SK-N-SH (cell line): ENCODE measurements at regions not wholly inside any gene's neighbourhood (a gene's known extent, or its start where the extent isn't known, plus 50 kb on each side); places are given as distances from the start of the nearest gene placed in this dataset.

Experiments used
- CTCF ChIA-PET: fragments of 300-600, 350-600 bp; formaldehyde crosslinking; extraction: SDS; loops from one replicate; lab custom pipeline; 2021; lab: Yijun Ruan, JAX
- POLR2A ChIA-PET: fragments of 350-600 bp; sonication (Branson Sonifier 250); formaldehyde crosslinking; extraction: SDS; loops from one replicate; lab custom pipeline; 2020; ENCODE audit warnings: antibody characterized with exemption, inconsistent platforms; lab: Yijun Ruan, JAX
- DNase-seq: peaks from one replicate; pipeline ENCODE4 v3.0.0; 2012
- H2AFZ ChIP-seq: fragments of 200-600 bp; sonication (generic); 2 replicates; pipeline ENCODE4 v1.8.1; 2016; ENCODE audit warnings: antibody characterized with exemption, mild to moderate bottlenecking, low read depth
- H3F3A ChIP-seq: fragments of 200-600 bp; sonication (generic); replicated peaks from 2 replicates; pipeline ENCODE3; 2016; ENCODE audit warnings: antibody characterized with exemption, mild to moderate bottlenecking; ENCODE audit not compliant: insufficient read depth
- H3K27ac ChIP-seq, 2 experiments: fragments of 200-500 bp in 1 of 2; fragments of 200-600 bp in 1 of 2; sonication (Bioruptor generic) in 1 of 2; sonication (generic), shearing (Covaris generic) in 1 of 2; 2 replicates each; pipeline versions ENCODE4 v1.5.1 to v1.6.1; 2014 to 2016; ENCODE audit warnings: low read depth in 2 of 2, inconsistent platforms in 1 of 2, low read length in 1 of 2, mild to moderate bottlenecking in 1 of 2, mixed read lengths in 1 of 2
- H3K27me3 ChIP-seq: fragments of 200-600 bp; sonication (generic), shearing (Covaris generic); 2 replicates; pipeline ENCODE4 v1.6.1; 2016; ENCODE audit warnings: mixed run types; ENCODE audit not compliant: insufficient read depth
- H3K36me3 ChIP-seq, 2 experiments: fragments of 200-500 bp in 1 of 2; fragments of 200-600 bp in 1 of 2; sonication (Bioruptor generic) in 1 of 2; sonication (generic) in 1 of 2; replicated peaks in 1 of 2; 2 replicates each; pipeline versions ENCODE3 to v1.5.1; 2014 to 2016; ENCODE audit warnings: low read length in 1 of 2, mild to moderate bottlenecking in 1 of 2; ENCODE audit not compliant: insufficient read depth in 2 of 2, control insufficient read depth in 1 of 2
- H3K4me1 ChIP-seq, 2 experiments: fragments of 200-500 bp in 1 of 2; fragments of 200-600 bp in 1 of 2; sonication (Bioruptor generic) in 1 of 2; sonication (generic), shearing (Covaris generic) in 1 of 2; 2 replicates each; pipeline versions ENCODE4 v1.5.1 to v1.6.1; 2014 to 2016; ENCODE audit warnings: low read depth in 1 of 2, low read length in 1 of 2, mixed run types in 1 of 2; ENCODE audit not compliant: insufficient read depth in 2 of 2, control insufficient read depth in 1 of 2
- H3K4me2 ChIP-seq: fragments of 200-600 bp; sonication (generic), shearing (Covaris generic); 2 replicates; pipeline ENCODE4 v1.6.1; 2017; ENCODE audit warnings: mixed run types
- H3K4me3 ChIP-seq, 2 experiments: fragments of 200-500 bp in 1 of 2; fragments of 200-600 bp in 1 of 2; sonication (Bioruptor generic) in 1 of 2; sonication (generic), shearing (Covaris generic) in 1 of 2; 2 replicates each; pipeline versions ENCODE4 v1.5.1 to v1.8.1; 2014 to 2016; ENCODE audit warnings: low read depth in 2 of 2, inconsistent platforms in 1 of 2, low read length in 1 of 2, mild to moderate bottlenecking in 1 of 2, mixed read lengths in 1 of 2, moderate library complexity in 1 of 2
- H3K79me2 ChIP-seq: fragments of 200-600 bp; sonication (generic); 2 replicates; pipeline ENCODE4 v1.8.1; 2017; ENCODE audit warnings: mild to moderate bottlenecking; ENCODE audit not compliant: insufficient read depth
- H3K9ac ChIP-seq: fragments of 200-600 bp; sonication (generic); 2 replicates; pipeline ENCODE4 v1.6.1; 2017; ENCODE audit warnings: mixed run types
- H3K9me2 ChIP-seq: fragments of 200-600 bp; sonication (generic); 2 replicates; pipeline ENCODE4 v1.6.1; 2017; ENCODE audit warnings: mixed run types
- H3K9me3 ChIP-seq: fragments of 200-600 bp; sonication (generic); 2 replicates; pipeline ENCODE4 v1.6.1; 2017; ENCODE audit warnings: mixed run types, mild to moderate bottlenecking, moderate library complexity
- H4K20me1 ChIP-seq: fragments of 200-600 bp; sonication (generic); 2 replicates; pipeline ENCODE4 v1.6.1; 2017; ENCODE audit warnings: mild to moderate bottlenecking, mixed run types; ENCODE audit not compliant: insufficient read depth
- CTCF ChIP-seq: fragments of 200-600 bp; sonication (generic); IDR thresholded peaks from 2 replicates; pipeline ENCODE4 v1.6.1; 2017; ENCODE audit warnings: antibody characterized with exemption, mild to moderate bottlenecking, moderate library complexity
- ELF1 ChIP-seq: IDR thresholded peaks from 2 replicates; pipeline ENCODE4 v1.4.0; 2012
- EP300 ChIP-seq, 2 experiments: IDR thresholded peaks; 2 replicates each; pipeline versions ENCODE4 v1.4.0 to v1.6.1; 2012; ENCODE audit warnings: borderline replicate concordance in 1 of 2, low read depth in 1 of 2, low read length in 1 of 2
- GABPA ChIP-seq: IDR thresholded peaks from 2 replicates; pipeline ENCODE4 v1.4.0; 2012; ENCODE audit warnings: low read depth, mild to moderate bottlenecking
- GATA2 ChIP-seq: sonication (generic); formaldehyde crosslinking; IDR thresholded peaks from 2 replicates; pipeline ENCODE4 v1.5.0; 2020; ENCODE audit warnings: mild to moderate bottlenecking, missing genetic modification reagents
- MAX ChIP-seq: IDR thresholded peaks from 2 replicates; pipeline ENCODE4 v1.4.0; 2012; ENCODE audit warnings: low read depth
- MEF2A ChIP-seq: IDR thresholded peaks from 2 replicates; pipeline ENCODE4 v1.4.0; 2012; ENCODE audit warnings: low read depth, borderline replicate concordance
- PBX3 ChIP-seq: IDR thresholded peaks from 2 replicates; pipeline ENCODE4; 2012
- RCOR1 ChIP-seq: fragments of 150-350 bp; IDR thresholded peaks from 2 replicates; pipeline ENCODE4 v1.6.1; 2017; ENCODE audit warnings: antibody characterized with exemption, low read length
- REST ChIP-seq: IDR thresholded peaks from 2 replicates; pipeline ENCODE4 v1.6.1; 2012; ENCODE audit warnings: mild to moderate bottlenecking, low read depth, low read length, moderate library complexity
- RXRA ChIP-seq: IDR thresholded peaks from 2 replicates; pipeline ENCODE4 v1.4.0; 2012; ENCODE audit warnings: low read depth, mild to moderate bottlenecking, borderline replicate concordance
- TAF1 ChIP-seq: IDR thresholded peaks from 2 replicates; pipeline ENCODE4 v1.6.1; 2012; ENCODE audit warnings: low read depth, mild to moderate bottlenecking, low read length, moderate library complexity, borderline replicate concordance
- USF2 ChIP-seq: fragments of 150-350 bp; IDR thresholded peaks from 2 replicates; pipeline ENCODE4 v1.6.1; 2017; ENCODE audit warnings: antibody characterized with exemption, low read length, low read depth, borderline replicate concordance
- WGBS: methylation state at CpG from one replicate; pipeline ENCODE4 v1.1.6; 2017; ENCODE audit warnings: low lambda C conversion rate; 5-methylcytosine and 5-hydroxymethylcytosine counted together

GRCh38 chr5:167790045-167790444, 501.4 kb upstream of the WWC1 start:
- H3K27ac ChIP-seq = no peak overlapping the region
- no peak for DNase-seq
- TF ChIP-seq RCOR1 (no peak), GATA2 (CRISPR knock-in tag) (no peak), PBX3 (no peak), TAF1 (no peak), EP300 (IDR thresholded peaks at IDR 0.05; ENCODE audit: borderline replicate concordance in 1 of 2, low read depth in 1 of 2, low read length in 1 of 2) (no peak), REST (no peak), CTCF (no peak), RXRA (no peak), USF2 (no peak), MEF2A (no peak), GABPA (no peak), MAX (no peak), ELF1 (no peak)
- TF ChIP-seq, all 33 proteins: peak for 0
- no peaks in the 10 kb centered on the region for H4K20me1 ChIP-seq
- H3K79me2 ChIP-seq = no peaks in the 10 kb centered on the region
- no peak overlapping the region for H3K4me2 ChIP-seq
- H3K9ac ChIP-seq = no peak overlapping the region
- no peak overlapping the region for H2AFZ ChIP-seq
- 79% methylated on average over 7 of the region's 7 CpGs for WGBS
- POLR2A ChIA-PET = no interaction called here
- H3K36me3 ChIP-seq = no peaks in the 10 kb centered on the region
- H3K4me3 ChIP-seq = no peak overlapping the region
- H3F3A ChIP-seq = no peaks in the 10 kb centered on the region
- H3K9me2 ChIP-seq = no peaks in the 10 kb centered on the region
- CTCF ChIA-PET = no interaction called here
- no peaks in the 10 kb centered on the region; a peak in 1 of 4 replicates for H3K4me1 ChIP-seq
- H3K9me3 ChIP-seq = no peaks in the 10 kb centered on the region
- no peaks in the 10 kb centered on the region for H3K27me3 ChIP-seq
